ENCODE measurements at regions not wholly inside any gene's neighbourhood (a gene's known extent, or its start where the extent isn't known, plus 50 kb on each side); places are given as distances from the start of the nearest gene placed in this dataset.

DNA sequence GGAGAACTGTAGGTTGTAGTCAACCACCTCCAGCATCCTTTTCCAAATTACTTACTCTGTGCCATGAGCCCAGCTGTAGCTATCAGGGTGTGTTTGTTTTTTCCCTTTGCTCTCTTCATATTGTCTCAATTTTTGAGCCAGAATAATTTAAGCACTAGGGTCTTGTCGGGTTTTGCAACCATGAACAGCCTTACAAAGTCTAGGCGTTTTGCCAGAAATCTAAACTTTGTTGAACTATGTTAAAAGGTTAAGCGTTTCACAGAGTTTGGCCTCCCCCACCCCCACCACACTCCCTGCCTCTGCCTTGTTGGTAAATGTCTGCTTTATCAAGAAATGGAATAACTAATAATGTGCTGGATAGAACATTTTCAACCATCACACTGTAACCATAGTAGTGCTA lies 190.6 kb upstream of the TTC29 start:
- H3K27ac ChIP-seq (ENCODE audit: low read depth in 2 of 2, low read length in 1 of 2): no peak overlapping the region
- H3K4me3 ChIP-seq (ENCODE audit: low read depth in 1 of 2, low read length in 2 of 2): no peak overlapping the region
- H3K36me3 ChIP-seq (ENCODE audit: control insufficient read depth in 2 of 2, insufficient read depth in 2 of 2, low read length in 1 of 2): no peaks in the 10 kb centered on the region
- H3K27me3 ChIP-seq (ENCODE audit: control insufficient read depth in 1 of 2, insufficient read depth in 2 of 2, low read length in 2 of 2): no peaks in the 10 kb centered on the region
- WGBS, 2 donors: 37 to 50% methylated on average over 3 of the region's 3 CpGs
- no peaks in the 10 kb centered on the region for H3K9me3 ChIP-seq (ENCODE audit: control insufficient read depth in 2 of 2, insufficient read depth in 1 of 2, low read depth in 1 of 2, low read length in 1 of 2)
- H3K4me1 ChIP-seq (ENCODE audit: control insufficient read depth in 2 of 2, insufficient read depth in 2 of 2, low read length in 1 of 2): no peaks in the 10 kb centered on the region

DNA sequence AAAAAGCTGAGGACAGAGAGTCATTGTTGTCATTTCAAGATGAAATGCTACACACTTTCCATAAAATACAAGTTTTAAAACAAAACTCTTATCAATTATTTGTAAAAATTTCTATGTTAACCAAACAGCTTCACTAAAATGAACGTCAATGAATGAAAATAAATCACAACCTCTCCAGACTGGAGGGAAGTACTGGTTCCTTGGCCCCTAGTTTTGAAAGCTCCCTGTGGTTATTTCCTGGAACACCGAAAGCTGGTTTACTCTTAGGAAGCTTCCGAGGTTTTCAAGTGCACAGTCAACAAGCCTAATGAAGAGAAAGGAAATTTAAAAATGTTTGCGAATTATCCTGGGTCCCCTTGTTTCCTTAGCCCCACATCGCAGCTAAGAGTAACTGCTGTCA lies 191.1 kb upstream of the TTC29 start:
- H3K27ac ChIP-seq (ENCODE audit: low read depth in 2 of 2, low read length in 1 of 2): no peak overlapping the region

GRCh38 chr4:147137280-147137679 lies 191.6 kb upstream of the TTC29 start:
- H3K9me3 ChIP-seq (ENCODE audit: control insufficient read depth in 2 of 2, insufficient read depth in 1 of 2, low read depth in 1 of 2, low read length in 1 of 2): no peaks in the 10 kb centered on the region
- no peaks in the 10 kb centered on the region for H3K27me3 ChIP-seq (ENCODE audit: control insufficient read depth in 1 of 2, insufficient read depth in 2 of 2, low read length in 2 of 2)
- 83 to 85% methylated on average over 3 of the region's 3 CpGs for WGBS, 2 donors
- H3K4me1 ChIP-seq (ENCODE audit: control insufficient read depth in 2 of 2, insufficient read depth in 2 of 2, low read length in 1 of 2): no peaks in the 10 kb centered on the region
- H3K27ac ChIP-seq (ENCODE audit: low read depth in 2 of 2, low read length in 1 of 2): no peak overlapping the region
- no peak overlapping the region for H3K4me3 ChIP-seq (ENCODE audit: low read depth in 1 of 2, low read length in 2 of 2)
- H3K36me3 ChIP-seq (ENCODE audit: control insufficient read depth in 2 of 2, insufficient read depth in 2 of 2, low read length in 1 of 2): no peaks in the 10 kb centered on the region

More for the DNA sequence above, 191.1 kb upstream of the TTC29 start:
- Histone ChIP-seq H3K36me3 (ENCODE audit: control insufficient read depth in 2 of 2, insufficient read depth in 2 of 2, low read length in 1 of 2) (no peaks in the 10 kb centered on the region), H3K27me3 (ENCODE audit: control insufficient read depth in 1 of 2, insufficient read depth in 2 of 2, low read length in 2 of 2) (no peaks in the 10 kb centered on the region), H3K4me1 (ENCODE audit: control insufficient read depth in 2 of 2, insufficient read depth in 2 of 2, low read length in 1 of 2) (no peaks in the 10 kb centered on the region), H3K4me3 (ENCODE audit: low read depth in 1 of 2, low read length in 2 of 2) (no peak overlapping the region), H3K9me3 (ENCODE audit: control insufficient read depth in 2 of 2, insufficient read depth in 1 of 2, low read depth in 1 of 2, low read length in 1 of 2) (no peaks in the 10 kb centered on the region)
- WGBS, 2 donors: 64 to 67% methylated on average over 5 of the region's 5 CpGs

DNA sequence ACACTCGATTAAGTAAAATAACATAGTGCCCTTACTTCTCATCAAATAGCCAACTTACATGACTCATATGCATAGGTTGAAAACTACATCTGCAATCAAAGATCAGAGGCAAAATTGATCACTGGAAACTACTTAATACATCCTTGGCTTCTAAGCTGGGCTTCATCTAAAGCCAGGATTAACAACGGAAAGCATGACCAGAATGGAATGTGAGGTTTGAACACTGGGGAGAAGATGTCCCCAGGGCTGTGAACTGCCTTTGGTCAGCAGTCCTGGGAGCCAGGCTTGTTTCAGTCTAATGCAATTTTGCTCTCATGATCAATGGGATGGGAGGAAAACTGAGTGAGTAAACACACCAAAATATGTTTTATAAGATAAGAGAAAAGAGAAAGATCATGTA lies 192.5 kb upstream of the TTC29 start:
- Histone ChIP-seq H3K4me3 (ENCODE audit: low read depth in 1 of 2, low read length in 2 of 2) (no peak overlapping the region), H3K4me1 (ENCODE audit: control insufficient read depth in 2 of 2, insufficient read depth in 2 of 2, low read length in 1 of 2) (no peaks in the 10 kb centered on the region)
- 57 to 63% methylated on average over 2 of the region's 2 CpGs for WGBS, 2 donors

GRCh38 chr4:147139455-147140198 lies 194.0 kb upstream of the TTC29 start:
- Histone ChIP-seq H3K27me3 (ENCODE audit: control insufficient read depth in 1 of 2, insufficient read depth in 2 of 2, low read length in 2 of 2) (no peaks in the 10 kb centered on the region), H3K4me3 (ENCODE audit: low read depth in 1 of 2, low read length in 2 of 2) (no peak overlapping the region), H3K4me1 (ENCODE audit: control insufficient read depth in 2 of 2, insufficient read depth in 2 of 2, low read length in 1 of 2) (no peaks in the 10 kb centered on the region), H3K9me3 (ENCODE audit: control insufficient read depth in 2 of 2, insufficient read depth in 1 of 2, low read depth in 1 of 2, low read length in 1 of 2) (no peaks in the 10 kb centered on the region), H3K36me3 (ENCODE audit: control insufficient read depth in 2 of 2, insufficient read depth in 2 of 2, low read length in 1 of 2) (no peaks in the 10 kb centered on the region), H3K27ac (ENCODE audit: low read depth in 2 of 2, low read length in 1 of 2) (no peak overlapping the region)
- WGBS, 2 donors: 83 to 84% methylated on average over 9 of the region's 9 CpGs

More for the DNA sequence above, 192.5 kb upstream of the TTC29 start:
- H3K27me3 ChIP-seq (ENCODE audit: control insufficient read depth in 1 of 2, insufficient read depth in 2 of 2, low read length in 2 of 2): no peaks in the 10 kb centered on the region
- no peaks in the 10 kb centered on the region for H3K36me3 ChIP-seq (ENCODE audit: control insufficient read depth in 2 of 2, insufficient read depth in 2 of 2, low read length in 1 of 2)
- H3K27ac ChIP-seq (ENCODE audit: low read depth in 2 of 2, low read length in 1 of 2): no peak overlapping the region
- H3K9me3 ChIP-seq (ENCODE audit: control insufficient read depth in 2 of 2, insufficient read depth in 1 of 2, low read depth in 1 of 2, low read length in 1 of 2): no peaks in the 10 kb centered on the region

- Histone ChIP-seq H3K36me3 (ENCODE audit: control insufficient read depth in 2 of 2, insufficient read depth in 2 of 2, low read length in 1 of 2) (no peaks in the 10 kb centered on the region), H3K4me3 (ENCODE audit: low read depth in 1 of 2, low read length in 2 of 2) (no peak overlapping the region), H3K4me1 (ENCODE audit: control insufficient read depth in 2 of 2, insufficient read depth in 2 of 2, low read length in 1 of 2) (no peaks in the 10 kb centered on the region), H3K9me3 (ENCODE audit: control insufficient read depth in 2 of 2, insufficient read depth in 1 of 2, low read depth in 1 of 2, low read length in 1 of 2) (no peaks in the 10 kb centered on the region), H3K27me3 (ENCODE audit: control insufficient read depth in 1 of 2, insufficient read depth in 2 of 2, low read length in 2 of 2) (no peaks in the 10 kb centered on the region), H3K27ac (ENCODE audit: low read depth in 2 of 2, low read length in 1 of 2) (no peak overlapping the region)
Measured at GRCh38 chr4:147151763-147152162, 206.1 kb upstream of the TTC29 start.

DNA sequence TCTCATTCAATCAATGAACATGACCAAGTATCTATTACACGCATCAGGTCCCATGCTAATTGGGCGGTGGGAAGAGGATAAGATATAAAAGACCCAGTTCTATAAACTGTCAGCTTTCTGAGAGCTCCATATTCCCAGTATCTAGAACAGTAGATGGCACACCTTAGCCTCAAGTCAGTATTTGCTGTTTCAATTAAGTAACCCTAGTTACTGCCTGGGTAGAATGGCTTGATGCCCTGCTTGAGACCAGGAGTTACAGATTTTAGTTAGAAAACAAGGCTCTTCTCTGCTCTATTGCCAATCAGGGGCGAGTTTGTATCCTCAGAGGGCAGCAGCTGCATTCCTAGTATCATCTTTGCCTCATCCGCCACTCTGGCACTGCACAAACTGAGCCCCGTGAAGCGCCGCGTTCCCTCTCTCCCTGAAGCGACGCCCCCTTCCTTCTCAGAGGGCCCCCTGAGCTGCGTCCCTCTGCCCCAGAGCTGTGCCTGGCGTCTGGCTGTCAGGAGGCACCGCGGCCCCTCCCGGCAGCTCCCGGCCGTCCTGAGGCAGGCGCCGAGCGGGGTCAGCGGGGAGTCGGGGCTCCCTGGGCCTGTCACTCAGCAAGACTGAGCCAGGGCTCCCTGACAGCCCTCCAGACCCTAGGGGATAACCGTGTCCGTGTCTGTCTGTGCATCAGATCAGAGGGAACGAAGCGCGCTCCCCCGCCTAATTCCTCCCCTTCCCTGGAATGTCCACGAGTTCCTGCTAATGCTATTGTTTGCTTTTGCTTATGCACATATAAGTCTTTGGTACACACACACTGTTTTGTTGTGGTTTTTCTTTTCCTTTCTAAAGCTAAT lies 212.4 kb upstream of the TTC29 start:
- Histone ChIP-seq H3K36me3 (ENCODE audit: control insufficient read depth in 2 of 2, insufficient read depth in 2 of 2, low read length in 1 of 2) (no peaks in the 10 kb centered on the region), H3K4me1 (ENCODE audit: control insufficient read depth in 2 of 2, insufficient read depth in 2 of 2, low read length in 1 of 2) (peaks cover 0 to 4% of the 10 kb centered on the region in 2 donors), H3K27me3 (ENCODE audit: control insufficient read depth in 1 of 2, insufficient read depth in 2 of 2, low read length in 2 of 2) (no peaks in the 10 kb centered on the region), H3K4me3 (ENCODE audit: low read depth in 1 of 2, low read length in 2 of 2) (peak overlapping the region; percentile 16 to 26), H3K9me3 (ENCODE audit: control insufficient read depth in 2 of 2, insufficient read depth in 1 of 2, low read depth in 1 of 2, low read length in 1 of 2) (no peaks in the 10 kb centered on the region), H3K27ac (ENCODE audit: low read depth in 2 of 2, low read length in 1 of 2) (peak overlapping the region in 1 of 2 donors; percentile 8)
- 6% methylated on average over 29 of the region's 29 CpGs for WGBS, 2 donors

DNA sequence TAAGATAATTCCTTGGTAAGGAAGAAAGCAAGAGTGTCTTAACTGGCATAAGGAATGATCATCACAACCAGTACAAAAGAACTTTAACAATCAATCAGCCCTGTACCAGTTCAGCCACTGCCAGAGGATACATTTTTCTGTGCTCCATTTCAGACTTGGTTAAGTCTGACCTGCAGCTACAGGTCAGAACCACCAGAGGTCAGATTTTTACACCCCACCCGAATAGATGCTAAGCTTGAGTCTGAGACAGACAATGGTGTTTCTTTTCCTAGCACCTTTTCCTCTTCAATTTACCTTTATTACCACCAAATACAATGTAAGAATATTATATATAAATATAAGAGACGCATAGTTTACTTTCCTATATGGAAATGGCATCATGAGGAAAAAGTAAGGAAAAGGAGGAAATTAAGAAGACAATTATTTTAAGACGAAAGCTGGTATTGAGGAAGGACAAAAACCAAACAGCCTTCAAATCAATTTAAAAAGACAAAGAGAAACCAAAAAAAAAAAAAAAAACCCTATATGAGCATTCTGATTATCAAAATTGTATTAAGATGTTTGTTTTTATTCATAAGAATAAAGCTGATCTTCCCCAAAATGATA lies 215.3 kb upstream of the TTC29 start:
- Histone ChIP-seq H3K27me3 (ENCODE audit: control insufficient read depth in 1 of 2, insufficient read depth in 2 of 2, low read length in 2 of 2) (no peaks in the 10 kb centered on the region), H3K4me3 (ENCODE audit: low read depth in 1 of 2, low read length in 2 of 2) (no peak overlapping the region), H3K36me3 (ENCODE audit: control insufficient read depth in 2 of 2, insufficient read depth in 2 of 2, low read length in 1 of 2) (no peaks in the 10 kb centered on the region), H3K4me1 (ENCODE audit: control insufficient read depth in 2 of 2, insufficient read depth in 2 of 2, low read length in 1 of 2) (peaks cover 0 to 4% of the 10 kb centered on the region in 2 donors), H3K9me3 (ENCODE audit: control insufficient read depth in 2 of 2, insufficient read depth in 1 of 2, low read depth in 1 of 2, low read length in 1 of 2) (no peaks in the 10 kb centered on the region), H3K27ac (ENCODE audit: low read depth in 2 of 2, low read length in 1 of 2) (no peak overlapping the region)
- WGBS, 2 donors: 43 to 44% methylated on average over 3 of the region's 3 CpGs

DNA sequence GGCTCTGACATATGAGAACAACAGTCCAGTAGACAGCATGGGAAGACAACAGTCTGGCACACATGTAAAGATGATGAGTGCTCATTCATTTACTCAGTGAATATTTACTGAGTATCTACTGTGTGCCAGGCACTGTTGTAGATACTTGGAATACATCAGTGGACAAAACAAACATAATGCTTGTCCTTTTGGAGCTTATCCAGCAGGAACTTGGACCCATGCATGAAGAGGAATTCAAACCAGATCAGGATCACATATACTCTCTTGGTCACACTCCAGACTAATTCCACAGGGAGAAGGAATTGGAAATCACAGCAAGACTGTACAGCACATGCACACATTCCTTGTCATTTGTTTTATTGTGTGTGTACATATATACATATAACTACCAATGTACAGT lies 217.6 kb upstream of the TTC29 start:
- no peak overlapping the region for H3K4me3 ChIP-seq (ENCODE audit: low read depth in 1 of 2, low read length in 2 of 2)
- peaks cover 0 to under 1% of the 10 kb centered on the region in 2 donors for H3K4me1 ChIP-seq (ENCODE audit: control insufficient read depth in 2 of 2, insufficient read depth in 2 of 2, low read length in 1 of 2)
- no peaks in the 10 kb centered on the region for H3K9me3 ChIP-seq (ENCODE audit: control insufficient read depth in 2 of 2, insufficient read depth in 1 of 2, low read depth in 1 of 2, low read length in 1 of 2)
- H3K27ac ChIP-seq (ENCODE audit: low read depth in 2 of 2, low read length in 1 of 2): no peak overlapping the region
- H3K27me3 ChIP-seq (ENCODE audit: control insufficient read depth in 1 of 2, insufficient read depth in 2 of 2, low read length in 2 of 2): no peaks in the 10 kb centered on the region
- no peaks in the 10 kb centered on the region for H3K36me3 ChIP-seq (ENCODE audit: control insufficient read depth in 2 of 2, insufficient read depth in 2 of 2, low read length in 1 of 2)

Data from esophagus (tissue), 2 donors.